A673 (cell line): ENCODE measurements at regions not wholly inside any gene's neighbourhood (a gene's known extent, or its start where the extent isn't known, plus 50 kb on each side); places are given as distances from the start of the nearest gene placed in this dataset.

ENCODE experiments used
- BruUV-seq: library from RNA; stranded (reverse); fragments of 400-500 nt; replicated peaks from 2 replicates; lab custom pipeline; 2021; lab: Mats Ljungman, UMichigan
- CTCF ChIA-PET: fragments of 300-600 bp; sonication (Branson Sonifier 250); formaldehyde crosslinking; loops from one replicate; lab custom pipeline; 2022; ENCODE audit warnings: antibody characterized with exemption; lab: Charles Lee
- POLR2A ChIA-PET: fragments of 300-600 bp; sonication (Branson Sonifier 250); formaldehyde crosslinking; loops from one replicate; lab custom pipeline; 2022; ENCODE audit warnings: antibody characterized with exemption; ENCODE audit not compliant: low non-redundant PET; lab: Charles Lee
- DNase-seq: peaks from one replicate; pipeline ENCODE4 v3.0.0-alpha.2; 2015; ENCODE audit warnings: low spot score
- H3K27ac ChIP-seq: fragments of 200-600 bp; sonication (generic); 2 replicates; pipeline ENCODE4 v1.5.1; 2016; ENCODE audit warnings: mixed run types, low read depth, mild to moderate bottlenecking, mixed read lengths, antibody characterized with exemption, low read length; ENCODE audit not compliant: poor library complexity, severe bottlenecking
- H3K27me3 ChIP-seq: fragments of 200-600 bp; sonication (generic); replicated peaks from 2 replicates; pipeline ENCODE4 v1.6.1; 2017; ENCODE audit warnings: mixed run types, low read depth, mild to moderate bottlenecking, mixed read lengths, antibody characterized with exemption, low read length; ENCODE audit not compliant: insufficient read depth, poor library complexity
- H3K36me3 ChIP-seq: fragments of 200-600 bp; sonication (generic); 2 replicates; pipeline ENCODE4 v1.6.1; 2016; ENCODE audit warnings: mixed run types, mild to moderate bottlenecking, mixed read lengths, antibody characterized with exemption, low read length; ENCODE audit not compliant: insufficient read depth, poor library complexity, severe bottlenecking
- H3K4me1 ChIP-seq: fragments of 200-600 bp; sonication (generic); 2 replicates; pipeline ENCODE4 v1.6.1; 2017; ENCODE audit warnings: mixed run types, mild to moderate bottlenecking, mixed read lengths, antibody characterized with exemption, low read length; ENCODE audit not compliant: insufficient read depth, poor library complexity, severe bottlenecking
- H3K4me3 ChIP-seq: fragments of 200-600 bp; sonication (generic); 2 replicates; pipeline ENCODE4 v1.5.1; 2016; ENCODE audit warnings: low read depth, mixed run types, mild to moderate bottlenecking, mixed read lengths, low read length; ENCODE audit not compliant: poor library complexity, severe bottlenecking
- H3K9me3 ChIP-seq: fragments of 200-600 bp; sonication (generic); 2 replicates; pipeline ENCODE4 v1.6.1; 2016; ENCODE audit warnings: mixed run types, low read depth, mild to moderate bottlenecking, mixed read lengths, antibody characterized with exemption, low read length; ENCODE audit not compliant: poor library complexity, severe bottlenecking
- CTCF ChIP-seq: fragments of 300-800, 200-600 bp; sonication (generic); conservative IDR thresholded peaks from 2 replicates; pipeline ENCODE4 v1.5.1; 2017; ENCODE audit warnings: low read depth, mild to moderate bottlenecking, antibody characterized with exemption, low read length, moderate library complexity, mixed read lengths
- EZH2 ChIP-seq: fragments of 200-600 bp; sonication (generic); IDR thresholded peaks from 2 replicates; pipeline ENCODE4 v1.6.1; 2017; ENCODE audit warnings: borderline replicate concordance, low read depth, mild to moderate bottlenecking, mixed read lengths, antibody characterized with exemption, low read length; ENCODE audit not compliant: poor library complexity, severe bottlenecking
- intact Hi-C: fragments of 100-400 bp; cut with micrococcal nuclease; formaldehyde crosslinking; loops from one replicate; pipeline ENCODE4 v1.10.0; 2022; ENCODE audit not compliant: unreplicated experiment

DNA sequence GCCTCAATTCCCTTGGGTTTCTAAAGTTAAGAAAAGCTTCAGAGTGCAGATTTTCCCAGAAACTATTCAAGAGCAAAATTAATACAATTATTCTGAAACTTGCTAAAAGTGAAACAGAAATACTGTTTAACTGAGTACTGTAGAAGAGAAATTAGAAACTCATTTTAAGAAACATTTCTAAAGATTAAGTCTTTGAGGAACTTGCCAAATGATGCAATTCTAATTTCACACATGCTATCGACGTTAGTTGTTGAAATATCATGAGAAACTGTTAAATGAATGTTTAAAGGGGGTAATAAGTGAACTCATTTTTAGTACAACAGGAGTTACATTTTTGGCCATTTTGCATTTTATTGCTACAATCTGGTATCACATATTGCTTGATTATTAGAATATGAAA, 125.3 kb upstream of the MAOA start:
- CTCF ChIA-PET: no interaction called here
- TF ChIP-seq EZH2 (no peak), CTCF (no peak)
- no peaks in the 10 kb centered on the region for H3K4me1 ChIP-seq

GRCh38 chrX:43540318-43540717, 115.8 kb upstream of the MAOA start:
- Histone ChIP-seq H3K36me3 (no peaks in the 10 kb centered on the region), H3K27ac (no peak overlapping the region), H3K4me1 (no peaks in the 10 kb centered on the region), H3K9me3 (no peaks in the 10 kb centered on the region), H3K4me3 (no peak overlapping the region), H3K27me3 (no peaks in the 10 kb centered on the region)
- TF ChIP-seq CTCF (no peak), EZH2 (no peak)
- intact Hi-C loops: no loop called here
- ChIA-PET CTCF (no interaction called here), POLR2A (no interaction called here)
- DNase-seq: no peak
- no TSS peak for BruUV-seq

More for the DNA sequence above, 125.3 kb upstream of the MAOA start:
- intact Hi-C loops: no loop called here
- BruUV-seq: no TSS peak
- POLR2A ChIA-PET: no interaction called here
- Histone ChIP-seq H3K27me3 (no peaks in the 10 kb centered on the region), H3K9me3 (no peaks in the 10 kb centered on the region), H3K27ac (no peak overlapping the region), H3K36me3 (no peaks in the 10 kb centered on the region), H3K4me3 (no peak overlapping the region)
- DNase-seq: no peak

DNA sequence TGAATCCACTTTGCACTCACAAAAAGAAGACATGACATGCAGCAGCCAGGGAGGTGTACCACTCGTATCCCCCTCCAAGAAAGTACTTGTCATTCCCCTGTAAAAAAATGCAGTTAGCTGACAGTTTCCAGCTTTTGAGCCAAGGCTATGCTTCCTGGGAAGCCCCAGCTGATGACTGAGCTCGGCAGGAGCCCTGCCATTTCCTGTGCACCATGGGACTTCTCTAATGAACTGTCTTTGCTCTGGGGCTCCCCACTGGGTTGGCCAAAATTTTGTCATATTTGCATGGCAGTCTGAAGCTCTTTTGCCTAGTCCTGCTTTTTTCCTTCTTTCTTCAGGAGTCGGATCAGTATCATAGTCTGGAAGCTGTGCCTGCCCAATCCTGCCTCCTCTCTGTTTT, 104.5 kb upstream of the MAOA start:
- CTCF ChIA-PET: interaction anchor here (0.6 kb wide), 1 partner anchor 289 kb away, joined by 3 read pairs; no protein-coding TSS in a partner anchor
- no peak for TF ChIP-seq CTCF
- TF ChIP-seq EZH2: no peak
- POLR2A ChIA-PET: no interaction called here
- Histone ChIP-seq H3K9me3 (no peaks in the 10 kb centered on the region), H3K27me3 (no peaks in the 10 kb centered on the region), H3K4me1 (peaks cover 18% of the 10 kb centered on the region), H3K36me3 (no peaks in the 10 kb centered on the region), H3K27ac (peak overlapping the region; percentile 71), H3K4me3 (peak overlapping the region; percentile 19)
- intact Hi-C loops: loop anchor here (2.0 to 10.0 kb wide), 4 partner anchors 95 to 1997 kb away; no protein-coding TSS in a partner anchor
- DNase-seq: peak; percentile 89
- no TSS peak for BruUV-seq
